COLO829 (cell line): ENCODE measurements at regions not wholly inside any gene's neighbourhood (a gene's known extent, or its start where the extent isn't known, plus 50 kb on each side); places are given as distances from the start of the nearest gene placed in this dataset.
"Not testable (repeated sequence)": the region's sequence is repeated elsewhere in the genome, so short reads cannot be mapped to it uniquely, and the experiment has no call there.

Experiments used
- DNase-seq: peaks from one replicate; pipeline ENCODE4 v3.0.0; 2012; ENCODE audit warnings: low spot score

DNA sequence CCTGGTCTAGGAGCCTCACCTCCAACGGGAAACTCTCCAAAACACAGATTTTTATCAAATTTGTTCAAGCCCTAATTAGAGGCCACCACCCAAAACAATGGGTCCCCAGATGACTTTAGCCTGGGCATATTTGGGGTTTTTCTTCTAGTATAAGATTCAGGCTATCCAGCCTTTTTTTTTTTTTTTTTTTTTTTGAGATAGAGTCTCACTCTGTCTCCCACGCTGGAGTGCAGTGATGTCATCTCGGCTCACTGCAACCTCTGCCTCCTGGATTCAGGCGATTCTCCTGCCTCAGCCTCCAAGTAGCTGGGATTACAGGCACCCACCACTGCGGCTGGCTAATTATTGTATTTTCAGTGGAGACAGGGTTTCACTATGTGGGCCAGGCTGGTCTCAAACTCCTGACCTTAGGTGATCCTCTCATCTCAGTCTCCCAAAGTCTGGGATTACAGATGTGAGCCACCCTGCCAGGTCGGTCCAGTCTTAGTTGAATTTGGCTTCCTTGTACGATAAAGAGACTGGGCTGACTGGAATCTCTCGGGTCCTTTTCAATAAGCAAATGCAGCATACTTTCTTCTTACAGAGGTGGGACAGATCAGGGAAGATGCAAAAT, 91.4 kb upstream of the KLF6 start:
- DNase-seq, result no peak

DNA sequence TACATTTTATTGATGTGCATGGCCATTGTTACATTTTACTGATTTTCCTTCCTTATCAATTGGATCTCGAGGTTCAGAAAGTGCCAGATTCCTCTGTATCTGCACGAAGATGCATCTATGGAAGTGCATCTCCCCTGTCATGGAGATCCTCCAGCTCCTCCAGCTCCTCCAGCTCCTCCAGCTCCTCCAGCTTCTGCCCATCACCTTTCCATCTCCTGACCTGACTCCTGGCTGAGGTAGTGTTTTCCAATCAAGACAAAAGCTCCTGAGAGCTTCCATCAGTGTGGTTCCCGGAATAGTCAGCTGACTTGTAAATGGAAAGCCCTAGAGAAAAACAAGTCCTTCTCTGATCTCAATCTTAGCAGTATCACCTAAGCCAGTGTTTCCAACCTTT, 90.8 kb upstream of the KLF6 start:
- no peak for DNase-seq

DNA sequence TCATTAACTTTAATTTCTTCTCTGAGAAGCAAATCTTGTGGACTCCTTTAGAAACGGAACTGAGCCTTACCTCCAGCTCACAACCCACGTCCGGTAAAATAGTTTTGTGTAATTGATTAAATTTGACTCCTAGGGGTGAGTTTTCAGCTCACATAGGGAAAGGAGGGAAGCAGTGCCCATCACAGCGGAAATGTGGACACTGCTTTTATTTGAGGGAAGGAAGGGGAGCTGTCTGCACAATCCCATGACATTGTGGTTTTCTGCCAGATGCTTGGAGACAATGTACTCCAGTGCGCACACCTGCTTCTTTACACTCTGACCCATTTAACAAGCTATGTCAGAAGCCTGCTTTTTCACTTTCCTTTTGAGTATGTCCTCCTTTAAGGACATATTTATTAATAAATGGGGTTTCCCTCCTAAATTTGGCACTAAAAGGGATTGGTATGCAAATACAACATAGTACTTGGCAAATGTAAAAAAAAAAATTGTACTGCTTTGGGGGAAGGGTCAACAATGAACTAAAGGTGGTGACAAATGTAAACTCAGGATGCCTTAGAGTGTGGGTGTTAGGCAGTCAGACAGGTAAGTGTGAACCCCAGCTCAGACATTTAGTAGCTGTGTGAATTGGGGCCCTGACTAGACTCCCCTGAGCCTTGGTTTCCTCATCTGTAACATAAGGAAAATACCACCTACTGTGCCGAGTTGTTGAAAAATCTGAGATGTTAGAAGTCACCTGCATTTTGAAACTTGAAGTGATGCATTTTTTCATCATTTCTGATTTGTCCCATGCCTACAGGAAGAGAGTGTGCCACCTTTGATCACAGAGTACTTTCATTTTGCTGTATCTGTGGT, 90.2 kb upstream of the KLF6 start:
- no peak for DNase-seq

DNA sequence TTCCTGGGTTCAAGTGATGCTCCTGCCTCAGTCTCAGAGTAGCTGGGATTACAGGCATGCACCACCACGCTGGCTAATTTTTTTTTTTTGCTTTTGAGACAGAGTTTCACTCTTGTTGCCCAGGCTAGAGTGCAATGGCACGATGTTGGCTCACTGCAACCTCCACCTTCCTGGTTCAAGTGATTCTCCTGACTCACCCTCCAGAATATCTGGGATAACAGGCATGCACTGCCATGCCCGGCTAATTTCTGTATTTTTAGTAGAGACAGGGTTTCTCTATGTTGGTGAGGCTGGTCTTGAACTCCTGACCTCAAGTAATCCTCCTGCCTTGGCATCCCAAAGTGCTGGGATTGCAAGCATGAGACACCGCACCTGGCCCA, 89.6 kb upstream of the KLF6 start:
- DNase-seq, result not testable (repeated sequence)

DNA sequence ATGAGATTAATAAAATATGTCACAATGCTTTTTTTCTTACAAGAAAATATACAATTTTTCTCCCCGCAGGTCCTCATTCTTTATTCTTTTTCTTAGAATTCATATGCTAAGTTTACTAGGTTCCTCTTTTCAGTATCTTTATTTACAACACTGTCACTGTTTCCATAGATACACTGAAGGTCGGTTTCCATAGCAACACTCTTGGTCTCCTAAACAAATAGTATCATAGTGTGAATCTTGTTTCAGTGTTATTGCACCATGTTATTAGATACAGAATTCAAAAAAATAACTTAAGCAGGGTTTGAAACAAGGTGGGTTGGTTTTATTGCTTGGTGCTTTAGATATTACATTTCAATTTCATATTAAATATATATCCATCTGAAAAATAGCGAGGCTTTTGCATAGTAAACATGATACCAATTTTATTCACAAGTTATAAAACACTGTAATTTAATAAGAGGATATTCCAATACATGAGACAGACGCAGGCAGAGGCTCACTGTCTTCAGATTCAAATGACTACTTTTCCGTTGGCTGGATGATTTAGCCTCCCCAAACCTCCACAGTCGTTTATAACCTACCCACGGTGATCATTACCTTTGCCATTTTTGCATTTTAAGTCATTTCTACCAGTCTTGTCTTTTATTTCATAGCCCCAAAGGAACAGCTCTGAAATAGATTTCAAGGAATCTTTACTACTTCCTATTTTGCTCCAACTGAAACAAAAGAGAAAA, 88.9 kb upstream of the KLF6 start:
- DNase-seq, result peak; percentile 59

DNA sequence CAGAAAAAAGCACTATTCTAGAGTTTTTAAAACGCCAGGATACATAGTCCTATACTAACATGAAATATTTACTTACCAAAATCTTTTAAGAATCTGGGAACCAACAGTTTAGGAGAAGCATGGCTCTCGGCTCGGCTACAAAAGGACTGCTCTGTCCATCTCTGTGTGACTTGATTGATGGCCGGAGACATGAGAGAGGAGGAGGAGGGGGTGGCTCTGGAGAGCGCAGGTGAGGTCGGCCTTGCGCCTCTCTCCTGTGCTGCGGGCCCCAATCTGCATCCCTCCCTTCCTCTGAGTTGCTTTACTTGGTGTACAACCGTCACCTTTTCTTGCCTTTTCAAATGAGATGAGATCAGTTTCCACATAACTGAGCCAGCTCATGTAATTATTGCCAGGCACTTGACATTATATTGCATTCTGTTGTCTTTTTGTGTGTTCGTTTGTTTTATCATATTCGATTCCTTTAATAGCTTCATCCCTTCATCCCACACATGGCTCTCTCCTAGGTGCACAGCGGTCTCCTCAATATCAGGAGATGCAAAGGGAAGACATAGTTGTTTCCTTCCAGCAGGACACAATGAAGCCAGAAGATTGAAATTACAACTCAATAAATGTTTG, 87.8 kb upstream of the KLF6 start:
- no peak for DNase-seq

DNA sequence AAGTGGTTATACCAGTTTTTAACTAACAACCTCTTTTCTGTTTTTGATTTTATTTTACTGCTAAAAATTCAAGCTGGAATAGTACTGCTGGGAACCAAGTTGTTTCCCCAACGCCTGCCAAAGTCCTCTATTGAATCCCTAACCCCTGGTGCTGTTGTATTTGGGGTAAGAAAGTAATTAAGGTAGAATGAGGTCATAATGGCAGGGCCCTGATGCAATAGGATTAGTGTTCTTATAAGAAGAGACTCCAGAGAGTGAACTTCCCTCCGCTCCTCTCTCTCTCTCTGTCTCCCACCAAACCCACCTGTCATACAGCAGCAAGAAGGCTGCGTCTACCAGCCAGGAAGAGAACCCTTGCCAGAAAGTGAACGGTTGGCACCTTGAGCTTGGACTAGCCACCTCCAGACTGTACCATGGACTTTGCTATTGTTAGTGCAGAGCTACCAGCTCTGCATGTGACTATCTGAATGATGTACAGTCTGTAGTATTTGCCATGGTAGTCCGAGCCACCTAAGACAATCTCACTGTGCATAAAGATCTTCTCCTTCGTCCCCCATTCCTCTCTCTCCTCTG, 86.5 kb upstream of the KLF6 start:
- DNase-seq, result no peak

DNA sequence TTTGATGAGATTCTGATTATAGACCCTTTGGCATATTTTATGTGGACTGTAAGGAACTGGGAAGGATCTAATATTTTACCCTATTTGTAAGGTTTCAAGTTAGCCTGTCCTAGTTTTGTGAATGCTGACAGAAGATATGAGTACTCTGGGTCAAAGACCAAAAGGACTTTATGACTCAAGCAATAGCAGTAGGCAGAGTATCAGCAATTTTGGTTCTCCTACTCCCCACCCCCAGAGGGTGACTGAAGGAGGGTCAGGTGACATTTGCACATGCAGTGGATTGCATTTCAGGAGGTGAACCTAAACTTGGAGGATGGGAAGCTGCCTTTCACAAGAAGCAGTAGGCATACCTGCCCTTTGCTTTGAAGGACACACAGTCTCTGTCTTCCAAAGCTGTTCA, 84.0 kb upstream of the KLF6 start:
- no peak for DNase-seq

DNA sequence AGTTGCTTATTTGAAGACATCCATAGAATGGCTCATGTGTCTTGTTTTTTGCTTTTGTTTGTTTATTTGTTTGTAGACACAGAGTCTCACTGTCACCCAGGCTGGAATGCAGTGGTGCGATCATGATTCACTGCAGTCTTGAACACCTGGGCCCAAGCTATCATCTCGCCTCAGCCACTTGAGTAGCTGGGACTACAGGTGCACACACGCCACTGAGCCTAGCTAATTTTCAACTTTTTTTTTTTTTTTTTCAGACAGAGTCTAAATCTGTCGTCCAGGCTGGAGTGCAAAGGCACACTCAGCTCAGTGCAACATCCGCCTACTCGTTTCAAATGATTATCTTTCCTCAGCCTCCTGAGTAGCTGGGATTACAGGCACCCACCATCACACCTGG, 83.3 kb upstream of the KLF6 start:
- DNase-seq, result no peak

DNA sequence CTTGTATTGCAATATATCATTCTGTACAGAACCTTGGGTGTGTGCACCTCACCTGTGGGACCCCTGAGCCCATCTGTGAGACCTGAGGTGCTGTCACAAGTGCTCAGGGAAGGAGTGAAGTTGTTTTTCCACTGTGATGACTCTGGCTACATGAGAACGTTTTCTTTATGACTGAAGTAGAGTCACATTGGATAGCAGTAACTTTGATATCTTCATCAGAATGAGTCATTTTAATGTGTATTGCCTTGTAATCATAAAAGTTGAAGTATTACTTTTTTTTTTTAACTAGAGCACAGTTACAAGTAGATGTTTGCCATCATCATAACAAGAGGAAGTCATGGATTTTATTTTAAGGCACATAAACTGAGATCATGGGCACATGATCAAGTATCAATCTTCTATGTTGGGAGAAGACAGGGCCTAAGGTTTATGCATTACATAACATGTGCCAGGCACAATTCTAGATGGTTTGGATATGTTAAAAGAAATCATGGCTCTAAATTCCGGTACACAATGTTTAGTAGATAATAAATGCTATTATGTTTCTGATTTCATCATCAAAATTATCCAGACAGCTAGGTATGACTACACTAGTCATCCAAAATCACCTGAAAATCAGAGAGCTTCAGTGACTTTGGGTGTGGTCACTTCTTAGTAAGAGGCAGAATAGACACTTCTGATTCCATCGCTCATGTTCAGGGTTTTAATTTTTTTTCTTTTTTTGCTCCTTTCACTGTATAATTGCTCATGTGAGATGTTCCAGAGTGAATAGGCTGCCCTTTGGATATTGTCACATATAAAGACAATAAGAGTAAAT, 82.7 kb upstream of the KLF6 start:
- no peak for DNase-seq

DNA sequence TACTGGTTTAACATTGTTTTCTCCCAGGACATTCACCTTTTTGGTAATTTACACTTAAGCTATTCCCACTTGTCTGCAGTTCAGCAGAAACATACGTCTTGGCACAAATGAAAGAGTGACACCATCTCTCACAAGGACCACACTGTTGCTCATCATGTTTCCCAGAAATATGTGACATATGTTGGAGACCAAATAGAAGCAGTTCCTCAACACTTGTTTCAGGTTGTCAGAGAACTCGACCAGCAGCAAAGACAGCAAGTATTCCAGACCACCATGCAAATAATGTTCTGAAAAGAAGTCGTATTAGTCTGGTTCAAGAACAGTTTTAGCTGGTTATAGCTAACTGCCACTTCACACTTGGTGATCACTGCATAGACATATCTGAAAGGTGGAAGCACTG, 81.3 kb upstream of the KLF6 start:
- DNase-seq, result no peak

DNA sequence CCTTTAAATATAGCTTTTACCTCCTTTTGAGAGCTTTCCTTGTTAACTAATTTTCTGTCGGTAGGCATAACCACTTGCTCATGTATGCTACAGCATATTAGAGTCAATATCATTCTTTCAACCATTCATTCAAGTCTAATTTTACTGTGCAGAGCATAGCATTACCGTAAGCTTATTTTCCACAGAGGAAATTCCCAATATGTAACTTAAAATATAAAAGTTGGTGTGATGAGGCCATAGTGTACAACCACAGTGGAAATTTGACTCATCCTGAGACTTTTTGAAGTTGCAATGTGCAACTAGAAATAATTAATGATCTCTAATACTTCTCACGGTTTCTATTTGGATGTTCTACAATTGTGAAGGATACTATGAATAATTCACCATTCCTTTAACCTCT, 80.6 kb upstream of the KLF6 start:
- DNase-seq, result no peak

DNA sequence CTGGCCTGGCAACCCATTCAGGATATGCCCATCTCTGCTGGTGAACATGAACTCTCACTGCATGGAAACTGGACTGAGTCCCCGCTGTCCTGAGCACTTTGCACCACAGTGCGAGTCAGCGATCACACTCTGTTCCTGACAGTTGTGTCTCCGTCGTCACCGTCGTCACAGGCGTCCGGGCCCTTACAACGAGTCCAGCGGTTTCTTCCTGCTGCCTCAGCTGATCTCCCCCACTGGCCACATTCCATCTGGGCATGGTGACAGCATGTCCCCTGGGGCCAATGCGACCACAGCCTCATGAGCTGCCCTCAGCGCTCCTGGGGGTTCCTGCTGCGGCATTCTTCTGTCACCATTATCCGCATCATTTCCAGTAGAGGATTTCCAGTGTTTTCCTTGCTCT, 76.8 kb upstream of the KLF6 start:
- no peak for DNase-seq

DNA sequence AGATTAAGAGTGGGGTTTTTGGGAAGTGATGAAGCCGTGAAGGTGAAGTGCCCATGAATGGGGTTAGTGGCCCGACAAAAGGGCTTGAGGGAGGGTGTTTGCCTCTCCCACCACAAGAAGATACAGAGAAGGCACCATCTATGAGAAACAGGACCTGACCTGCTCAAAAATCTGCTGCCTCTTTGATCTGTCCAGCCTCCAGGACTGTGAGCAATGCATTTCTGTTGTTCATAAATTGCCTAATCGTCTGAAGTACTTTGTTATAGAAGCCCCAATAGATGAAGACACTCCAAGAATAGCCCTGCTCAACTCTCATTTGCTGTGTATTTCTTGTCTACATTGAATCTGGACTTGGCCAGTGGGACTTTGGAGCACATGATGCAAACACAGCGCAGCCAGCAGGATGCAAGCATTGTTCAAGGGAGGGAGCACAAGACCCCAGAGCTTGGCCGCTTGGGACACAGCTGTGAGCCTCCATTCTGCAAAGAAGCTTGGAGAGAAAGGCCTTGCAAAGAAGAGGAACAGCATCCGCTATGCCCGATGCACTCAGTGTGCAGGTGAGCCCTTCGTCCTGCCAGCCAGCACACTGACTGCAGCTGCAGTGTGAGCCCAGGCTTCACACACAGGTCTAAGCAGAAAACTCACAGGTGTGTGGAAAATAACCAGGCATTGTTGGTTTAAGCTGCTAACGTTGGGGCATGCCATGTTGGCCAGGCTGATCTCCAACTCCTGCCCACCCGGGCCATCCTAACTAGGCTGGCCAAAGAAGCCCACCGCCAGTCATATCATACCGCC, 73.2 kb upstream of the KLF6 start:
- no peak for DNase-seq

DNA sequence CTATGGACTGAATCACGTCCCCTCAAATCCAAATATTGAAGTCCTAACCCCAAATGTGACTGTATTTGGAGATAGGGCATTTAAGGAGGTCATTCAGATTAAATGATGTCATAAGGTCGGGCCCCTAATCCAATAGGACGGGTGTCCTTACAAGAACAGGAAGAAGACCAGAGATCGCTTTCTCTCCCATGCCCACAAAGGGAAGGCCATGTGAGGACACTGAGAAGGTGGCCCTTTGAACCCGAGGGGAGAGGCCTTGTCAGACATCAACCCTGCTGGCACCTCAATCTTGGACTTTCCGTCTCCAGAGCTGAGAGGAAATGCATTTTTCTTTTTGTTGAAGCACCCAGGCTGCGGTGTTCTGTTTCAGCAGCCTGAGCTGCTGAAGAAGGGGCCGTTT, 72.3 kb upstream of the KLF6 start:
- no peak for DNase-seq

DNA sequence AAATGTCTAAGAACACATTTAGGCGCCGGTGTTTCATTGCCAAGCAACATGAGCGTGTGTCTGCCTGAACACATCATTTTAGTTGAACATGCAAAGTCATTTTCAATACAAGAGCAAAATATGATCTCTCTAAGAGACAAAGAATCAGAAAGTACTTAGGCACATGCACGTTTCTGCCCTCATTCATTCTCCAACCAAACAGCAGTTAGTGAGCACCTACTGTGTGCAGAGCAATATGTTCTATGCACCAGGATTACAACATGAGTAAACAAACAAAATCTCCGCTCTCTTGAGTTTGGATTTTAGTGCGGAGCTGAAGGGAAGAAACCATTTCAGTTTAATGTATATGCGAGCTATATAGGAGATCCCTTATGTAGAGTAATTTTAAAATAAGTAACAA, 71.6 kb upstream of the KLF6 start:
- no peak for DNase-seq

DNA sequence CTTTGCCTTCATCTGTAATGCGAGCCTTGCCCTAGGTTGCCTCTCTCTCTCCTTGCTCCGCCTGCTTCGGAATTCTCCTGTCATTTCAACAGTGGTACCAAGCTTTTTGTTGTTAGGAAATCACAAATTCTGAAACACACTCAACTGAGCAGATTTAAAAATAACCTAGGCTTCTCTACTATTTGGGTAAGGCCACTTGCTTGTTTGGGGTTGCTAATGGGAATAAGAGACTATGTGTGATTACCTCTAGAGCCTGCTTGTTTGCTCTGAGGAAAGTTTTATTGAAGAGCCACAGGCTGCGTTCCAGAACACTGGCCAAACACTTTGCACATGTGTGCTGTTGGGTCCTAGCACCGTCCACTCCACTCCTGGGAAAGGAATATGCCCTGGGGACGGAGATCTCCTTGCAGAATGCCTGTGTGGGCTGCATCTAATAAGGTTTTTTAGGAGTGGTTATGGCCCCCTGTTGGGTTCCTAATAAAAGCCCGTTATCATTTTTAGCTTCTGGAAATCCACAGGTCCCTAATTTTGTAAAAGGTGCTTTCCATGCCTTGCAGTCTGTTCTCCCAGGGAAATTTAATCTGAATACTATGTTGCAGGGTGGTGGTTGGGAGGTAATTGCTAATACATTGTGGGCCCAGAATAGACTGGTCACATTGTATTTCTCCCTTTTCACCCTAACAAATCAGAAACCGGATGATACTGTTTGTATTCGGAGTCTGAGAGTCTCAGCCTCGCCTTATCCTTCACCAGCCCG, 68.7 kb upstream of the KLF6 start:
- no peak for DNase-seq

DNA sequence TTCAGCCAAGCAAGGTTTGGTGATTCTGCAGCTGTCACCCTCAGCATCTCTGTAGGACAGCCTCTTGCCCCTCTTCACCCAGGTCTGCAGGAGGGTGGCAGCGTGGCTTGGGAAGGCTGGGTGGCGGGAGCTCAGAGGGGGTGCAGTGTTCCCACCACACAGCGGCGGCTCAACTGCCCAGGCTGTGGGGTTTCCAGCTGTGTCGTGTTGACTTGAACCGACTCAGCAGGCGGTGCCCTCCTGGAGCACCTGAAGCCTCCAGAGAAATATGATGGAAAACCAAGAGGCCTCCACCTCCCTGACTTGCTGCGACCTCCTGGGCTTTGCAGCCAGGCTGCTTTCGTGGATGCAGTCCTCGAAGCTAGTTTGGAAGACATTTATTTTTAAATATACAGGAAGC, 68.0 kb upstream of the KLF6 start:
- DNase-seq, result no peak

DNA sequence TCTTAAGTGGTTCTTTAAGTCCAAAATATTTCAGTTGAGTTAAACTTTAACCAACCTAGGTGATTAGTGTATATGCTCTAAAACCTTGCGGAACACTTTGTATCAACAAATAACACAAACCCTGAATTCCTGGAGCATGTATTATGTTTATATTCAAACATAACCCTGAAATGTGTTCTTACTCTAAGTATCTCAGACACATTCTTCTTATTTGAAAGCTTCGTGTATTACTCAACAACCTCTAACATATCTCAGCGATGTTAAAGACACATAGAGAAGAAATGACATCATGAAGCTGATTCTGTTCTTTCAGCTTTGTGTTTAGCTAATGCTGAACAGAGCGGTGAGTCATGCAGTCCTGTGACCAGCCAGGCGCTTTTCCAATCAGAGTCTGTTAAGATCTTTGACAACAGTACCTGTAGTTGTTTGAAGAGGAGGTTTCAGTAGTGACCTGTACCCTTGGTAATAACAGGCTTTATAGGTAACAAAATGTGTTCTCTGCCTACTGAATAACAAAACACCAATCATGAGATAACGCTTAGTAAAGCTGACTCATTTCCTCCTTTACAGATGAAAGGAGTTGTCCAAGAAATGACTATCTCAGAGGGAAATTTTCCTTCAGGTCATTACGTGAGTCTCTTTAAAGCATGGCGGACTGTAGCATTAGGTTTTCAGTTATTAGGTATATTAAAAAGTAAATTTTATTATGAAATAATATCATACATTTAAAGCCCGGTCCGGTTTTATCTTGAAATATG, 67.3 kb upstream of the KLF6 start:
- DNase-seq, result peak; percentile 85
